Stimulated activated CD8-positive, alpha-beta memory T cell treated with anti-CD3 and anti-CD28 coated beads, Interleukin-15, amount 100 ng/mL, for 48 hours (primary cell): ENCODE measurements at regions not wholly inside any gene's neighbourhood (a gene's known extent, or its start where the extent isn't known, plus 50 kb on each side); places are given as distances from the start of the nearest gene placed in this dataset.
"Not testable (repeated sequence)": the region's sequence is repeated elsewhere in the genome, so short reads cannot be mapped to it uniquely, and the experiment has no call there.

Source experiments
- DNase-seq, 2 donors: peaks; one replicate each; pipeline ENCODE4 v3.0.0-alpha.2; 2020; ENCODE audit warnings: low read depth in 2 of 2

- no peak for DNase-seq
These were observed 453.6 kb upstream of the CFAP20DC start for GRCh38 chr3:59503441-59503840.

GRCh38 chr3:59502806-59503205 is 453.0 kb upstream of the CFAP20DC start:
- peak; percentile 16 to 24 for DNase-seq

- DNase-seq = no peak
These were observed 450.1 kb upstream of the CFAP20DC start for GRCh38 chr3:59499954-59500353.

- no peak for DNase-seq
These were observed 449.2 kb upstream of the CFAP20DC start for GRCh38 chr3:59499000-59499399.

GRCh38 chr3:59496250-59496649 is 446.4 kb upstream of the CFAP20DC start:
- DNase-seq = no peak

- not testable (repeated sequence) for DNase-seq
These were observed 445.1 kb upstream of the CFAP20DC start for GRCh38 chr3:59494969-59495368.

GRCh38 chr3:59486520-59486919 is 436.7 kb upstream of the CFAP20DC start:
- no peak for DNase-seq

- no peak for DNase-seq
These were observed 433.4 kb upstream of the CFAP20DC start for GRCh38 chr3:59483191-59483590.

GRCh38 chr3:59482684-59483083 is 432.9 kb upstream of the CFAP20DC start:
- no peak for DNase-seq

GRCh38 chr3:59481776-59482400 is 432.1 kb upstream of the CFAP20DC start:
- no peak for DNase-seq

- DNase-seq = no peak
These were observed 430.7 kb upstream of the CFAP20DC start for GRCh38 chr3:59480486-59480995.

- DNase-seq = no peak
These were observed 423.8 kb upstream of the CFAP20DC start for GRCh38 chr3:59473636-59474035.

- no peak for DNase-seq
These were observed 422.7 kb upstream of the CFAP20DC start for GRCh38 chr3:59472541-59472940.

GRCh38 chr3:59469948-59470723 is 420.3 kb upstream of the CFAP20DC start:
- peak in 1 of 2 donors; percentile 12 for DNase-seq

GRCh38 chr3:59467476-59467875 is 417.7 kb upstream of the CFAP20DC start:
- no peak for DNase-seq

GRCh38 chr3:59464187-59464586 is 414.4 kb upstream of the CFAP20DC start:
- DNase-seq = no peak

GRCh38 chr3:59463253-59463652 is 413.4 kb upstream of the CFAP20DC start:
- no peak for DNase-seq

GRCh38 chr3:59460068-59460467 is 410.2 kb upstream of the CFAP20DC start:
- DNase-seq = no peak

GRCh38 chr3:59456852-59457485 is 407.1 kb upstream of the CFAP20DC start:
- DNase-seq = peak in 1 of 2 donors; percentile 12

GRCh38 chr3:59451800-59452746 is 402.2 kb upstream of the CFAP20DC start:
- DNase-seq = no peak

- DNase-seq = peak; percentile 30 to 40
These were observed 401.3 kb upstream of the CFAP20DC start for GRCh38 chr3:59450946-59451763.
